Keratinocyte (primary cell): ENCODE measurements at regions not wholly inside any gene's neighbourhood (a gene's known extent, or its start where the extent isn't known, plus 50 kb on each side); places are given as distances from the start of the nearest gene placed in this dataset.

Experiments used
- DNase-seq: peaks from one replicate; pipeline ENCODE4 v3.0.0-alpha.2; 2011; ENCODE audit warnings: low read depth, missing footprints, low spot score
- FAIRE-seq: peaks from 2 replicates; lab custom pipeline; 2011; peaks lifted over from hg19 to GRCh38; lab: Jason Lieb, UNC
- H2AFZ ChIP-seq: 2 replicates; pipeline ENCODE4 v1.6.0; 2012; ENCODE audit warnings: low read length, control low read depth, inconsistent platforms; ENCODE audit not compliant: control insufficient read depth
- H3K27ac ChIP-seq: 2 replicates; pipeline ENCODE4 v1.5.1; 2011; ENCODE audit warnings: low read length; ENCODE audit not compliant: control insufficient read depth, insufficient read depth
- H3K27me3 ChIP-seq: 3 replicates; pipeline ENCODE4 v1.6.0; 2011; ENCODE audit warnings: low read length; ENCODE audit not compliant: control insufficient read depth, insufficient read depth; ENCODE audit errors: extremely low read depth
- H3K36me3 ChIP-seq, 2 experiments: 2 replicates in 1 of 2; 3 replicates in 1 of 2; pipeline ENCODE4 v1.5.1; 2011; ENCODE audit warnings: low read length in 2 of 2, mild to moderate bottlenecking in 1 of 2; ENCODE audit not compliant: control insufficient read depth in 2 of 2, insufficient read depth in 2 of 2; ENCODE audit errors: extremely low read depth in 1 of 2
- H3K4me1 ChIP-seq: 3 replicates; pipeline ENCODE4 v1.5.1; 2011; ENCODE audit warnings: low read length; ENCODE audit not compliant: control insufficient read depth, insufficient read depth; ENCODE audit errors: extremely low read depth
- H3K4me2 ChIP-seq: 3 replicates; pipeline ENCODE4 v1.6.0; 2011; ENCODE audit warnings: low read depth, low read length; ENCODE audit not compliant: control insufficient read depth, insufficient read depth; ENCODE audit errors: extremely low read depth
- H3K4me3 ChIP-seq, 3 experiments: fragments of 200-600 bp in 1 of 3; sonication (generic) in 1 of 3; 2 replicates in 2 of 3; 3 replicates in 1 of 3; pipeline ENCODE4 v1.5.1; 2011 to 2016; ENCODE audit warnings: low read length in 3 of 3, mild to moderate bottlenecking in 3 of 3, control low read depth in 2 of 3, inconsistent platforms in 1 of 3, low read depth in 1 of 3, mixed read lengths in 1 of 3, mixed run types in 1 of 3, moderate library complexity in 1 of 3; ENCODE audit not compliant: control insufficient read depth in 2 of 3, insufficient read depth in 2 of 3; ENCODE audit errors: extremely low read depth in 1 of 3
- H3K79me2 ChIP-seq: 2 replicates; pipeline ENCODE4 v1.6.0; 2012; ENCODE audit warnings: low read length; ENCODE audit not compliant: control insufficient read depth, insufficient read depth
- H3K9ac ChIP-seq: 3 replicates; pipeline ENCODE4 v1.6.0; 2011; ENCODE audit warnings: low read length; ENCODE audit not compliant: control insufficient read depth, insufficient read depth; ENCODE audit errors: extremely low read depth
- H3K9me1 ChIP-seq: 3 replicates; pipeline ENCODE4 v1.6.0; 2011; ENCODE audit warnings: low read length; ENCODE audit not compliant: control insufficient read depth, insufficient read depth; ENCODE audit errors: extremely low read depth
- H3K9me3 ChIP-seq: 2 replicates; pipeline ENCODE4 v1.5.1; 2012; ENCODE audit warnings: low read depth, low read length; ENCODE audit not compliant: control insufficient read depth
- H4K20me1 ChIP-seq: 3 replicates; pipeline ENCODE4 v1.6.0; 2011; ENCODE audit warnings: low read length; ENCODE audit not compliant: control insufficient read depth, insufficient read depth; ENCODE audit errors: extremely low read depth
- EZH2 ChIP-seq: IDR thresholded peaks from one replicate; pipeline ENCODE4 v1.6.1; 2012; ENCODE audit warnings: inconsistent platforms, mild to moderate bottlenecking, low read length, moderate library complexity
- dilution Hi-C: fragments of 300-500 bp; cut with MboI; formaldehyde crosslinking; loops from one replicate; pipeline ENCODE4 v1.7.0; 2020; ENCODE audit warnings: low sequenced_read_pairs; ENCODE audit not compliant: extremely low pct_ligation_motif_present
- TF ChIP-seq, protein P1 (sequence below), 3 experiments: IDR thresholded peaks in 1 of 3; conservative IDR thresholded peaks in 1 of 3; optimal IDR thresholded peaks in 1 of 3; 2 replicates in 2 of 3; 3 replicates in 1 of 3; pipeline versions ENCODE3 to v1.5.1; 2011; ENCODE audit warnings: low read length in 3 of 3, mild to moderate bottlenecking in 3 of 3, moderate library complexity in 2 of 3, control low read depth in 1 of 3, inconsistent platforms in 1 of 3; ENCODE audit not compliant: insufficient read depth in 2 of 3; ENCODE audit errors: extremely low read depth in 1 of 3

- Histone ChIP-seq H2AFZ (no peak overlapping the region), H3K4me3 (no peak overlapping the region), H3K27me3 (no peaks in the 10 kb centered on the region), H3K79me2 (no peaks in the 10 kb centered on the region), H3K9me1 (no peaks in the 10 kb centered on the region), H3K4me2 (no peak overlapping the region), H3K4me1 (no peaks in the 10 kb centered on the region), H4K20me1 (no peaks in the 10 kb centered on the region), H3K36me3 (no peaks in the 10 kb centered on the region), H3K9me3 (no peaks in the 10 kb centered on the region), H3K9ac (no peak overlapping the region), H3K27ac (no peak overlapping the region)
- FAIRE-seq (no peak), DNase-seq (no peak)
- dilution Hi-C loops: no loop called here
- TF ChIP-seq, protein P1, sequence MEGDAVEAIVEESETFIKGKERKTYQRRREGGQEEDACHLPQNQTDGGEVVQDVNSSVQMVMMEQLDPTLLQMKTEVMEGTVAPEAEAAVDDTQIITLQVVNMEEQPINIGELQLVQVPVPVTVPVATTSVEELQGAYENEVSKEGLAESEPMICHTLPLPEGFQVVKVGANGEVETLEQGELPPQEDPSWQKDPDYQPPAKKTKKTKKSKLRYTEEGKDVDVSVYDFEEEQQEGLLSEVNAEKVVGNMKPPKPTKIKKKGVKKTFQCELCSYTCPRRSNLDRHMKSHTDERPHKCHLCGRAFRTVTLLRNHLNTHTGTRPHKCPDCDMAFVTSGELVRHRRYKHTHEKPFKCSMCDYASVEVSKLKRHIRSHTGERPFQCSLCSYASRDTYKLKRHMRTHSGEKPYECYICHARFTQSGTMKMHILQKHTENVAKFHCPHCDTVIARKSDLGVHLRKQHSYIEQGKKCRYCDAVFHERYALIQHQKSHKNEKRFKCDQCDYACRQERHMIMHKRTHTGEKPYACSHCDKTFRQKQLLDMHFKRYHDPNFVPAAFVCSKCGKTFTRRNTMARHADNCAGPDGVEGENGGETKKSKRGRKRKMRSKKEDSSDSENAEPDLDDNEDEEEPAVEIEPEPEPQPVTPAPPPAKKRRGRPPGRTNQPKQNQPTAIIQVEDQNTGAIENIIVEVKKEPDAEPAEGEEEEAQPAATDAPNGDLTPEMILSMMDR (optimal IDR thresholded peaks at IDR 0.05 in 1 of 3, IDR thresholded peaks at IDR 0.05 in 1 of 3, conservative IDR thresholded peaks at IDR 0.05 in 1 of 3; ENCODE audit: extremely low read depth in 1 of 3, insufficient read depth in 2 of 3, low read length in 3 of 3): no peak
- TF ChIP-seq EZH2: no peak
These were observed 1868.9 kb downstream of the PCDH7 start for GRCh38 chr4:32589097-32589496.

DNA sequence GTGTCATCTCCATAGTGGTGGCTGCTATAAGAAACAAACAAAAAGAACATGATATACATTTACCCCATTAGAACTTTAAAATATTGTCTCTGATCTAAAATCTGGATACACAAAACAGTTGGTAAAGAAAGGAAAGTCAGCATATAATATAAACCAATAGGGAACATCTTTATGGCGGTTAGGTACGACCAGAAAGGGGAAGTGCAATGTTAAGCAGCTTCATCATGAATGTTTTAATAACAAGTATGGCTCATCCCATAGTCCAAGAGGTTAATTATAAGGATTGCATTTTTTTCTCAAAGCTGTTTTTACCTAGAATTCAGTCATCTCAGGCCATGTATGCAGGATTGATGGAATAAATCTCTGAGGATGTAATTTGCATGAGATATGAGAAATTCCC lies 1869.7 kb downstream of the PCDH7 start:
- dilution Hi-C loops: no loop called here

More for the DNA sequence above, 1869.7 kb downstream of the PCDH7 start:
- no peak overlapping the region for H3K4me2 ChIP-seq
- H4K20me1 ChIP-seq: no peaks in the 10 kb centered on the region
- H3K4me3 ChIP-seq: no peak overlapping the region
- no peaks in the 10 kb centered on the region for H3K36me3 ChIP-seq
- no peak overlapping the region for H2AFZ ChIP-seq
- H3K9me1 ChIP-seq: no peaks in the 10 kb centered on the region
- DNase-seq: no peak
- no peak overlapping the region for H3K27ac ChIP-seq
- TF ChIP-seq EZH2: no peak
- TF ChIP-seq, protein P1 (optimal IDR thresholded peaks at IDR 0.05 in 1 of 3, IDR thresholded peaks at IDR 0.05 in 1 of 3, conservative IDR thresholded peaks at IDR 0.05 in 1 of 3; ENCODE audit: extremely low read depth in 1 of 3, insufficient read depth in 2 of 3, low read length in 3 of 3): no peak
- H3K27me3 ChIP-seq: no peaks in the 10 kb centered on the region
- no peaks in the 10 kb centered on the region for H3K79me2 ChIP-seq
- no peaks in the 10 kb centered on the region for H3K4me1 ChIP-seq
- no peak overlapping the region for H3K9ac ChIP-seq
- no peak for FAIRE-seq
- H3K9me3 ChIP-seq: no peaks in the 10 kb centered on the region
